Peyer's patch (tissue), 4 donors: ENCODE measurements at regions not wholly inside any gene's neighbourhood (a gene's known extent, or its start where the extent isn't known, plus 50 kb on each side); places are given as distances from the start of the nearest gene placed in this dataset.

Experiments used
- DNase-seq, 3 donors: peaks; one replicate each; pipeline ENCODE4 v3.0.0-alpha.2; 2017 to 2019
- H3K27ac ChIP-seq, 4 donors: fragments of 200-600 bp; sonication (generic); one replicate each; pipeline ENCODE4 v1.5.1; 2016 to 2019
- H3K27me3 ChIP-seq, 2 donors: fragments of 200-600 bp; sonication (generic); one replicate each; pipeline ENCODE4 v1.5.1; 2019
- H3K36me3 ChIP-seq, 3 donors: fragments of 200-600 bp; sonication (generic); one replicate each; pipeline ENCODE4 v1.5.1; 2016 to 2019
- H3K4me1 ChIP-seq, 4 donors: fragments of 200-600 bp; sonication (generic); one replicate each; pipeline ENCODE4 v1.5.1; 2016 to 2019
- H3K4me3 ChIP-seq, 4 donors: fragments of 200-600 bp; sonication (generic); 1 replicate in 3 of 4; 2 replicates in 1 of 4; pipeline ENCODE4 v1.5.1; 2016 to 2019; ENCODE audit warnings: mild to moderate bottlenecking in 1 of 4
- H3K9me3 ChIP-seq, 4 donors: fragments of 200-600 bp; sonication (generic); one replicate each; pipeline ENCODE4 v1.5.1; 2016 to 2019; ENCODE audit warnings: mild to moderate bottlenecking in 1 of 4
- CTCF ChIP-seq, 6 experiments: fragments of 450-650 bp in 4 of 6; fragments of 200-600 bp in 2 of 6; sonication (generic) in 1 of 6; IDR thresholded peaks; one replicate each; pipeline ENCODE4 v1.5.1; 2017 to 2019; ENCODE audit warnings: antibody characterized with exemption in 6 of 6, mild to moderate bottlenecking in 3 of 6, moderate library complexity in 1 of 6
- POLR2A ChIP-seq, 2 donors: fragments of 450-650 bp; IDR thresholded peaks; one replicate each; pipeline ENCODE4 v1.5.1; 2017; ENCODE audit warnings: antibody characterized with exemption in 2 of 2, mild to moderate bottlenecking in 2 of 2, moderate library complexity in 2 of 2

- Histone ChIP-seq H3K27ac (no peak overlapping the region), H3K4me1 (no peaks in the 10 kb centered on the region), H3K4me3 (no peak overlapping the region), H3K36me3 (no peaks in the 10 kb centered on the region), H3K27me3 (no peaks in the 10 kb centered on the region), H3K9me3 (no peaks in the 10 kb centered on the region)
- TF ChIP-seq POLR2A (IDR thresholded peaks at IDR 0.05) (no peak), CTCF (IDR thresholded peaks at IDR 0.05) (no peak)
- no peak for DNase-seq
These were observed 194.0 kb downstream of the ACTR3 start for GRCh38 chr2:114083717-114084387.

- Histone ChIP-seq H3K36me3 (no peaks in the 10 kb centered on the region), H3K27ac (no peak overlapping the region), H3K27me3 (no peaks in the 10 kb centered on the region), H3K4me1 (no peaks in the 10 kb centered on the region), H3K4me3 (no peak overlapping the region), H3K9me3 (no peaks in the 10 kb centered on the region)
- TF ChIP-seq POLR2A (IDR thresholded peaks at IDR 0.05) (no peak), CTCF (IDR thresholded peaks at IDR 0.05) (no peak)
- DNase-seq: no peak
These were observed 195.3 kb downstream of the ACTR3 start for GRCh38 chr2:114085238-114085637.

- no peak overlapping the region for H3K27ac ChIP-seq
- no peak for DNase-seq
- no peaks in the 10 kb centered on the region for H3K9me3 ChIP-seq
- no peaks in the 10 kb centered on the region for H3K4me1 ChIP-seq
- no peaks in the 10 kb centered on the region for H3K27me3 ChIP-seq
- TF ChIP-seq POLR2A (IDR thresholded peaks at IDR 0.05) (no peak), CTCF (IDR thresholded peaks at IDR 0.05) (no peak)
- no peak overlapping the region for H3K4me3 ChIP-seq
- no peaks in the 10 kb centered on the region for H3K36me3 ChIP-seq
These were observed 196.1 kb downstream of the ACTR3 start for GRCh38 chr2:114085992-114086391.

- Histone ChIP-seq H3K27ac (no peak overlapping the region), H3K27me3 (no peaks in the 10 kb centered on the region), H3K36me3 (no peaks in the 10 kb centered on the region), H3K4me1 (no peaks in the 10 kb centered on the region), H3K4me3 (no peak overlapping the region), H3K9me3 (no peaks in the 10 kb centered on the region)
- TF ChIP-seq POLR2A (IDR thresholded peaks at IDR 0.05) (no peak), CTCF (IDR thresholded peaks at IDR 0.05) (no peak)
- DNase-seq: no peak
These were observed 199.9 kb downstream of the ACTR3 start for GRCh38 chr2:114089636-114090319.

- Histone ChIP-seq H3K36me3 (no peaks in the 10 kb centered on the region), H3K4me3 (no peak overlapping the region), H3K27ac (no peak overlapping the region), H3K27me3 (no peaks in the 10 kb centered on the region), H3K9me3 (no peaks in the 10 kb centered on the region), H3K4me1 (no peaks in the 10 kb centered on the region)
- no peak for TF ChIP-seq CTCF (IDR thresholded peaks at IDR 0.05)
- TF ChIP-seq POLR2A (IDR thresholded peaks at IDR 0.05): no peak
- DNase-seq: no peak
These were observed 201.1 kb downstream of the ACTR3 start for GRCh38 chr2:114091010-114091409.
